WTC11 (cell line): ENCODE measurements at regions not wholly inside any gene's neighbourhood (a gene's known extent, or its start where the extent isn't known, plus 50 kb on each side); places are given as distances from the start of the nearest gene placed in this dataset.

Experiments used
- ATAC-seq: fragments of 200-7000 bp; cut with Tn5 transposase; 2 replicates; pipeline ENCODE4 v1.10.0; 2021; ENCODE audit warnings: mild to moderate bottlenecking, moderate library complexity
- CTCF ChIA-PET: fragments of 300-600 bp; sonication (Branson Sonifier 250); formaldehyde crosslinking; loops from one replicate; lab custom pipeline; 2021; ENCODE audit warnings: antibody characterized with exemption; lab: Charles Lee
- POLR2A ChIA-PET: fragments of 350-600 bp; sonication (Branson Sonifier 250); formaldehyde crosslinking; loops from one replicate; lab custom pipeline; 2021; ENCODE audit warnings: antibody characterized with exemption; lab: Charles Lee
- DNase-seq: peaks from one replicate; pipeline ENCODE4 v3.0.0; 2021; ENCODE audit warnings: low spot score
- H3K27ac Mint-ChIP-seq: 2 replicates; pipeline ENCODE4 v1.8.0; 2021; ENCODE audit warnings: mixed read lengths
- H3K27me3 Mint-ChIP-seq: 2 replicates; pipeline ENCODE4 v1.8.0; 2021; ENCODE audit warnings: low read depth, mild to moderate bottlenecking, moderate library complexity, mixed read lengths
- H3K36me3 Mint-ChIP-seq: 2 replicates; pipeline ENCODE4 v1.8.0; 2021; ENCODE audit warnings: mixed read lengths
- H3K4me1 Mint-ChIP-seq: 2 replicates; pipeline ENCODE4 v1.8.0; 2022; ENCODE audit warnings: mixed read lengths
- H3K4me3 Mint-ChIP-seq: 2 replicates; pipeline ENCODE4 v1.8.0; 2021; ENCODE audit warnings: mild to moderate bottlenecking, moderate library complexity, mixed read lengths
- H3K9me3 Mint-ChIP-seq: 2 replicates; pipeline ENCODE4 v1.8.0; 2021; ENCODE audit warnings: mixed read lengths
- AFF4 ChIP-seq: sonication (generic); formaldehyde crosslinking; IDR thresholded peaks from 2 replicates; pipeline ENCODE4 v1.8.1; 2023; ENCODE audit warnings: mild to moderate bottlenecking, missing genetic modification reagents, borderline replicate concordance
- CBFB ChIP-seq: sonication (generic); formaldehyde crosslinking; IDR thresholded peaks from 2 replicates; pipeline ENCODE4 v1.8.1; 2022; ENCODE audit warnings: mild to moderate bottlenecking, low read depth, missing genetic modification reagents
- CREM ChIP-seq: sonication (generic); formaldehyde crosslinking; IDR thresholded peaks from 2 replicates; pipeline ENCODE4 v1.8.1; 2022; ENCODE audit warnings: mild to moderate bottlenecking, missing genetic modification reagents, moderate library complexity
- EMX1 ChIP-seq: fragments of 250-450 bp; sonication (Bioruptor Pico); IDR thresholded peaks from 2 replicates; pipeline ENCODE4 v1.8.0; 2021; ENCODE audit warnings: mild to moderate bottlenecking
- ESRRA ChIP-seq: sonication (generic); formaldehyde crosslinking; IDR thresholded peaks from 2 replicates; pipeline ENCODE4 v1.8.1; 2022; ENCODE audit warnings: mild to moderate bottlenecking, missing genetic modification reagents, borderline replicate concordance
- FOXK1 ChIP-seq: sonication (generic); formaldehyde crosslinking; IDR thresholded peaks from 2 replicates; pipeline ENCODE4 v1.8.0; 2022; ENCODE audit warnings: mild to moderate bottlenecking, moderate library complexity, missing genetic modification reagents
- FOXP1 ChIP-seq: sonication (generic); formaldehyde crosslinking; IDR thresholded peaks from 2 replicates; pipeline ENCODE4 v1.8.0; 2022; ENCODE audit warnings: missing genetic modification reagents, mild to moderate bottlenecking, moderate library complexity, borderline replicate concordance
- GTF2I ChIP-seq: fragments of 250-450 bp; sonication (Bioruptor Pico); conservative IDR thresholded peaks from 2 replicates; pipeline ENCODE4 v1.4.0; 2021; ENCODE audit warnings: mild to moderate bottlenecking
- KAT7 ChIP-seq: sonication (generic); formaldehyde crosslinking; IDR thresholded peaks from 2 replicates; pipeline ENCODE4 v1.8.1; 2023; ENCODE audit warnings: missing genetic modification reagents, mild to moderate bottlenecking, borderline replicate concordance
- MXD4 ChIP-seq: fragments of 250-450 bp; sonication (Bioruptor Pico); IDR thresholded peaks from 2 replicates; pipeline ENCODE4 v1.8.0; 2021; ENCODE audit warnings: mild to moderate bottlenecking, moderate library complexity, borderline replicate concordance
- NFATC4 ChIP-seq: fragments of 250-450 bp; sonication (Bioruptor Pico); IDR thresholded peaks from 2 replicates; pipeline ENCODE4 v1.9.0; 2021; ENCODE audit warnings: mild to moderate bottlenecking
- NR2C2 ChIP-seq: sonication (generic); formaldehyde crosslinking; IDR thresholded peaks from 2 replicates; pipeline ENCODE4 v1.8.0; 2022; ENCODE audit warnings: mild to moderate bottlenecking, missing genetic modification reagents
- PRRX2 ChIP-seq: fragments of 250-450 bp; sonication (Bioruptor Pico); IDR thresholded peaks from 2 replicates; pipeline ENCODE4 v1.8.0; 2021; ENCODE audit warnings: mild to moderate bottlenecking
- RELA ChIP-seq: sonication (generic); formaldehyde crosslinking; IDR thresholded peaks from 2 replicates; pipeline ENCODE4 v1.8.1; 2022; ENCODE audit warnings: missing genetic modification reagents, mild to moderate bottlenecking, borderline replicate concordance
- SMAD3 ChIP-seq: sonication (generic); formaldehyde crosslinking; IDR thresholded peaks from 2 replicates; pipeline ENCODE4 v1.8.0; 2022; ENCODE audit warnings: missing genetic modification reagents, mild to moderate bottlenecking, borderline replicate concordance
- SOX15 ChIP-seq: fragments of 250-450 bp; sonication (Bioruptor Pico); IDR thresholded peaks from 2 replicates; pipeline ENCODE4 v1.9.0; 2021; ENCODE audit warnings: mild to moderate bottlenecking
- SP1 ChIP-seq: sonication (generic); formaldehyde crosslinking; conservative IDR thresholded peaks from 2 replicates; pipeline ENCODE4 v1.8.1; 2022; ENCODE audit warnings: missing genetic modification reagents
- TEAD4 ChIP-seq: sonication (generic); formaldehyde crosslinking; IDR thresholded peaks from 2 replicates; pipeline ENCODE4 v1.8.0; 2022; ENCODE audit warnings: mild to moderate bottlenecking, missing genetic modification reagents
- TP53 ChIP-seq: sonication (generic); formaldehyde crosslinking; IDR thresholded peaks from 2 replicates; pipeline ENCODE4 v1.8.1; 2023; ENCODE audit warnings: mild to moderate bottlenecking, missing genetic modification reagents
- USF1 ChIP-seq: sonication (generic); formaldehyde crosslinking; IDR thresholded peaks from 2 replicates; pipeline ENCODE4 v1.8.0; 2022; ENCODE audit warnings: mild to moderate bottlenecking, missing genetic modification reagents
- ZNF232 ChIP-seq: sonication (generic); formaldehyde crosslinking; IDR thresholded peaks from 2 replicates; pipeline ENCODE4 v1.8.0; 2022; ENCODE audit warnings: mild to moderate bottlenecking, missing genetic modification reagents
- ZNF317 ChIP-seq: sonication (generic); formaldehyde crosslinking; IDR thresholded peaks from 2 replicates; pipeline ENCODE4 v1.8.1; 2023; ENCODE audit warnings: low read depth, mild to moderate bottlenecking, moderate library complexity, missing genetic modification reagents, borderline replicate concordance
- TF ChIP-seq, protein P1 (sequence below): fragments of 250-450 bp; sonication (Bioruptor Pico); IDR thresholded peaks from 2 replicates; pipeline ENCODE4 v1.9.0; 2021; ENCODE audit warnings: mild to moderate bottlenecking
- TF ChIP-seq, protein P2 (sequence below): sonication (generic); formaldehyde crosslinking; IDR thresholded peaks from 2 replicates; pipeline ENCODE4 v1.8.0; 2022; ENCODE audit warnings: mild to moderate bottlenecking, missing genetic modification reagents

DNA sequence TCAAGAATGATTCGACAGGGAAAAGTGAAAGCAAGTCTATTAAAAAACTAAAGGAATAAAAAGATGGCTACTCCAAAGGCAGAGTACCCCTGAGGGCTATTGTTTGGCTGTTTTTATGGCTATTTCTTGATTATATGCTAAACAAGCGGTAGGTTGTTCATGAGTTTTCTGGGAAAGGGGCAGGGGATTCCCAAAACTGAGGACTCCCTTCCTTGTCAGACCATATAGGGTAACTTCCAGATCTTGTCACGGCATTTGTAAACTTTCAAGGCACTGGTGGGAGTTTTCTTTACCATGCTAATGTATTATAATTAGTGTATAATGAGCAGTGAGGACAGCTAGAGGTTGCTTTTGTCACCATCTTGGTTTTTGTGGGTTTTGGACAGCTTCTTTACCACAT, 474.9 kb upstream of the MC4R start (continued):
- TF ChIP-seq CBFB (CRISPR knock-in tag), result no peak
- no peak for TF ChIP-seq ZNF317 (CRISPR knock-in tag)
- TF ChIP-seq, all 79 proteins: peak for 0

DNA sequence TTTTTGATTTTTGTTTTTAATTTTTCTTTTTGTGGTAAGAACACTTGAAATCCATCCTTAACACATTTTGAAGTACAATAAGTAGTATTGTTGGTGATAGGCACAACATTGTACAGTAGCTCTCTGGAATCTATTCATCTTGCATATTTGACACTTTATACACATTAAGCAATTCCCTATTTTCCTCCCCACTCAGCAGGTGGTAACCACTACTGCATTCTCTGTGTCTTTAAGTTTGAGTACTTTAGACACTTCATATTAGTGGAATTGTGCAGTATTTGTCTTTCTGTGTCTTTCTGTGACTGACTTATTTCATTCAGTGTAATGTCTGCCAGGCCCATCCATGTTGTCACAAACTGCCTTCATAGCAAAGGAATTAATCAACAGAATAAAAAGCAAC, 471.7 kb upstream of the CDH20 start:
- no peak overlapping the region for H3K27ac Mint-ChIP-seq

DNA sequence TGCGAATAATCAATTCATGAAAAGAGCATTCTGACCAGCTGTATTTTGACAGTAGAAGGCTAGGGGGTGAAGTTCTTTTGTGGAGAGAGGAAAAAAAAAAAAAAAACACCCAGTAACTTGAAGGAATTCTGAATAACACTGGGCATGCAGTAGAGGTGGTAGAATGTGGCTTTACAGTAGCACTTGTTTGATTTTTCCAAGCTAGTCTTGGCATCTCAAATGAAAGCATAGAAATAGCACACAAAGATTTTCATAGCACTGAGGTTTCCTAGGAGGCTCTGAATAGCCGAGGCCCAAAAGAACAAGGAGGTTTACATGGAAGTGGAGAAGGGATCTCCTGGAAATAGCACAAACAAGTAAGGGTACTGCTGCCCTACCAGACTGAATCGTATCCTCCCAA, 470.2 kb upstream of the CDH20 start:
- H3K4me1 Mint-ChIP-seq, result 0 out of 2 replicates have a peak, but pooled peaks cover 6% of the 10 kb centered on the region
- POLR2A ChIA-PET, result no interaction called here
- CTCF ChIA-PET, result no interaction called here

More for the DNA sequence above, 471.7 kb upstream of the CDH20 start:
- H3K4me3 Mint-ChIP-seq, result no peak overlapping the region
- H3K36me3 Mint-ChIP-seq, result no peaks in the 10 kb centered on the region
- H3K4me1 Mint-ChIP-seq, result 0 out of 2 replicates have a peak, but pooled peaks cover 6% of the 10 kb centered on the region
- no peaks in the 10 kb centered on the region for H3K27me3 Mint-ChIP-seq
- H3K9me3 Mint-ChIP-seq, result no peaks in the 10 kb centered on the region
- POLR2A ChIA-PET, result no interaction called here
- TF ChIP-seq, protein P1, sequence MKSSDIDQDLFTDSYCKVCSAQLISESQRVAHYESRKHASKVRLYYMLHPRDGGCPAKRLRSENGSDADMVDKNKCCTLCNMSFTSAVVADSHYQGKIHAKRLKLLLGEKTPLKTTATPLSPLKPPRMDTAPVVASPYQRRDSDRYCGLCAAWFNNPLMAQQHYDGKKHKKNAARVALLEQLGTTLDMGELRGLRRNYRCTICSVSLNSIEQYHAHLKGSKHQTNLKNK (CRISPR knock-in tag), result no peak
- TF ChIP-seq NFATC4 (no peak), EMX1 (CRISPR knock-in tag) (no peak), TP53 (no peak)
- TF ChIP-seq, all 79 proteins: peak for 0
- CTCF ChIA-PET, result no interaction called here
- DNase-seq (no peak), ATAC-seq (no peak)

DNA sequence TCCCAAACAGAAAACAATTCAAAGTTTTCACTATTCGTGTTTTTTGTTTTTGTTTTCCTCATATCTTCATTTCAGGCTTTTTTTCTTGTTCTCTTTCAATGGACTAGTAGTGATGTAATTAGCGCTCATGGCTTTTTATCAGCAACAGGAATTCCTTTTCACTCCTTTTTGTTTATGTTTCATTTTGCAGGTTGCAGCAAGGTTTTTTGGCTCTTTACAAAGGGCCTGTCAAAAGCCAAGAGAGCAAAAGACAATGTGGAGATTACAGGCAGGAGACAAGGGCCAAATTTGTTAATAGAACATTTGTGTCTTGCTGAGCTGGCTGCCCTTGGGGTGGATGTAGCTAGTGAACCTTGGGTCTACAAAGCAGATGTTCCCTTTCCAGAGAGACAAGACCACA, 467.4 kb upstream of the CDH20 start:
- ChIA-PET CTCF (no interaction called here), POLR2A (no interaction called here)
- H3K4me1 Mint-ChIP-seq, result peaks cover 11% of the 10 kb centered on the region; the same call in 1 of the 2 replicates

More for the DNA sequence above, 470.2 kb upstream of the CDH20 start:
- H3K27me3 Mint-ChIP-seq, result no peaks in the 10 kb centered on the region
- no peak overlapping the region for H3K4me3 Mint-ChIP-seq
- H3K36me3 Mint-ChIP-seq, result no peaks in the 10 kb centered on the region
- ATAC-seq, result no peak
- no peak overlapping the region for H3K27ac Mint-ChIP-seq
- H3K9me3 Mint-ChIP-seq, result no peaks in the 10 kb centered on the region
- DNase-seq, result no peak
- no peak for TF ChIP-seq TEAD4 (CRISPR knock-in tag)

DNA sequence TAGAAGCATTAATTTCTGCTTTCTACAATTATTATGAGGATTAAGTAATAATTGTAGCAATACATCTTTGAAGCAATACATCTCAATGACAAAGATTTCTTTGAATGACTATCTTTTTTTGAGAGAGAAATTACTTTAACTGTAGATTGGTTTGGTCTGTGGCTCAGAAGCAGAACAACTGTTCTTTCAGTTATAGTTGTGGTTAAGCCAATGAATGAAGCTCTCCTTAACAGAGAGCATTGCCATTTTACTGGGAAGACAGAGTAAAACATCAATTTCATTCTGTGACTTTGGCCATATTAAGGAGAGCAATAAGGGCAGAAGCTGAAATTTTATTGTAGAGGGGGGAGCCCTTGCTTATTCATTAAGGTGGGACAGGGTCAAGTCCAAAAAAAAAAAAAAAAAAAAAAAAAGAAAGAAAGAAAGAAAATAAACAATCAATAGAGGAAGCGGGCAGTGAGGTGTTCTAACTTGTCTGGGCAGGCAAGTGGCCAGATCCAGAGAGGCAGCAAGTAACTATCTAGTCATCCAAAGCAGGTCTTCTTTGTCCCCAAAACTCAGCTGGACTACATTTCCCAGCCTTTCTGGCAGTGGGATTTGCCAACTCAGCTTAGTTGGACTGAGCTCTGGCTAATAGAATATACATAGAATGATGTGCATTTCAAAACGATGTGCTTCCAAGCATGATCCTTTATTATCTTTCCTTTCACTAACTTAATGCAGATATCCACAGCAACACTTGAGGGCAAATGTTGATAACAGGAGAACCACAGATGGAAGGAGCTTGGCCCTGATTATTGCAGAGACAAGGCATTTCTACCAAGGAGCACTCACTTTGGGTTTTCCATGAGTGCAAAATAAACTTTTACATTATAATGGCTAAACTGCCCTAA, 462.7 kb upstream of the CDH20 start:
- ChIA-PET POLR2A (no interaction called here), CTCF (interaction anchor here (0.7 kb wide), 1 partner anchor 131 kb away, joined by 3 read pairs; no protein-coding TSS in a partner anchor)
- no peak overlapping the region for H3K27ac Mint-ChIP-seq
- peaks cover 7% of the 10 kb centered on the region; the same call in 1 of the 2 replicates for H3K4me1 Mint-ChIP-seq
- peaks cover 3% of the 10 kb centered on the region; the same call in 1 of the 2 replicates for H3K27me3 Mint-ChIP-seq
- no peak overlapping the region for H3K4me3 Mint-ChIP-seq
- ATAC-seq, result no peak
- no peaks in the 10 kb centered on the region for H3K9me3 Mint-ChIP-seq
- DNase-seq, result no peak
- H3K36me3 Mint-ChIP-seq, result no peaks in the 10 kb centered on the region
- TF ChIP-seq AFF4, result no peak
- TF ChIP-seq SOX15 (CRISPR knock-in tag), result no peak
- no peak for TF ChIP-seq USF1 (CRISPR knock-in tag)
- no peak for TF ChIP-seq MXD4 (CRISPR knock-in tag)
- TF ChIP-seq SP1 (CRISPR knock-in tag), result no peak

More for the DNA sequence above, 467.4 kb upstream of the CDH20 start:
- no peak overlapping the region for H3K4me3 Mint-ChIP-seq
- no peaks in the 10 kb centered on the region for H3K36me3 Mint-ChIP-seq
- ATAC-seq (no peak), DNase-seq (no peak)
- no peaks in the 10 kb centered on the region for H3K27me3 Mint-ChIP-seq
- H3K27ac Mint-ChIP-seq, result no peak overlapping the region
- H3K9me3 Mint-ChIP-seq, result no peaks in the 10 kb centered on the region
- TF ChIP-seq ESRRA (CRISPR knock-in tag) (no peak), PRRX2 (CRISPR knock-in tag) (no peak), EMX1 (CRISPR knock-in tag) (no peak), ZNF232 (no peak), NR2C2 (no peak), CBFB (CRISPR knock-in tag) (no peak), FOXK1 (CRISPR knock-in tag) (no peak), KAT7 (CRISPR knock-in tag) (no peak), SMAD3 (CRISPR knock-in tag) (no peak), RELA (CRISPR knock-in tag) (no peak), FOXP1 (CRISPR knock-in tag) (no peak), GTF2I (CRISPR knock-in tag) (no peak), CREM (CRISPR knock-in tag) (no peak)
- TF ChIP-seq, protein P2, sequence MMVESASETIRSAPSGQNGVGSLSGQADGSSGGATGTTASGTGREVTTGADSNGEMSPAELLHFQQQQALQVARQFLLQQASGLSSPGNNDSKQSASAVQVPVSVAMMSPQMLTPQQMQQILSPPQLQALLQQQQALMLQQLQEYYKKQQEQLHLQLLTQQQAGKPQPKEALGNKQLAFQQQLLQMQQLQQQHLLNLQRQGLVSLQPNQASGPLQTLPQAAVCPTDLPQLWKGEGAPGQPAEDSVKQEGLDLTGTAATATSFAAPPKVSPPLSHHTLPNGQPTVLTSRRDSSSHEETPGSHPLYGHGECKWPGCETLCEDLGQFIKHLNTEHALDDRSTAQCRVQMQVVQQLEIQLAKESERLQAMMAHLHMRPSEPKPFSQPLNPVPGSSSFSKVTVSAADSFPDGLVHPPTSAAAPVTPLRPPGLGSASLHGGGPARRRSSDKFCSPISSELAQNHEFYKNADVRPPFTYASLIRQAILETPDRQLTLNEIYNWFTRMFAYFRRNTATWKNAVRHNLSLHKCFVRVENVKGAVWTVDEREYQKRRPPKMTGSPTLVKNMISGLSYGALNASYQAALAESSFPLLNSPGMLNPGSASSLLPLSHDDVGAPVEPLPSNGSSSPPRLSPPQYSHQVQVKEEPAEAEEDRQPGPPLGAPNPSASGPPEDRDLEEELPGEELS (CRISPR knock-in tag), result no peak
